ENCODE measurements at regions not wholly inside any gene's neighbourhood (a gene's known extent, or its start where the extent isn't known, plus 50 kb on each side); places are given as distances from the start of the nearest gene placed in this dataset.
"Not testable (repeated sequence)": the region's sequence is repeated elsewhere in the genome, so short reads cannot be mapped to it uniquely, and the experiment has no call there.

GRCh38 chr9:107768224-107768623, 278.7 kb upstream of the KLF4 start:
- TF ChIP-seq POLR2AphosphoS5 (IDR thresholded peaks at IDR 0.05; ENCODE audit: insufficient read depth in 1 of 2, low read depth in 1 of 2) (peak; percentile 41 to 63), POLR2A (IDR thresholded peaks at IDR 0.05) (no peak), CTCF (IDR thresholded peaks at IDR 0.05) (no peak)
- no peak for DNase-seq (ENCODE audit: extremely low spot score in 2 of 2)
- Histone ChIP-seq H3K4me3 (no peak overlapping the region), H3K27me3 (no peaks in the 10 kb centered on the region), H3K36me3 (no peaks in the 10 kb centered on the region), H3K9me3 (no peaks in the 10 kb centered on the region), H3K27ac (no peak overlapping the region), H3K4me1 (no peaks in the 10 kb centered on the region)
- intact Hi-C loops (cut with DNase I): no loop called here

GRCh38 chr9:107767711-107768110, 278.1 kb upstream of the KLF4 start:
- Histone ChIP-seq H3K36me3 (no peaks in the 10 kb centered on the region), H3K4me3 (no peak overlapping the region), H3K4me1 (no peaks in the 10 kb centered on the region), H3K27ac (no peak overlapping the region), H3K27me3 (no peaks in the 10 kb centered on the region), H3K9me3 (no peaks in the 10 kb centered on the region)
- intact Hi-C loops (cut with DNase I): no loop called here
- TF ChIP-seq POLR2A (IDR thresholded peaks at IDR 0.05) (no peak), POLR2AphosphoS5 (IDR thresholded peaks at IDR 0.05; ENCODE audit: insufficient read depth in 1 of 2, low read depth in 1 of 2) (no peak), CTCF (IDR thresholded peaks at IDR 0.05) (no peak)
- no peak for DNase-seq (ENCODE audit: extremely low spot score in 2 of 2)

- H3K27ac ChIP-seq; H3K4me1 ChIP-seq; DNase-seq (ENCODE audit: extremely low spot score in 2 of 2); intact Hi-C loops (cut with DNase I); H3K4me3 ChIP-seq; H3K36me3 ChIP-seq; H3K9me3 ChIP-seq; H3K27me3 ChIP-seq: not testable (repeated sequence)
These were observed 273.9 kb upstream of the KLF4 start for GRCh38 chr9:107763469-107763868.

GRCh38 chr9:107761307-107761706, 271.7 kb upstream of the KLF4 start:
- H3K36me3 ChIP-seq: no peaks in the 10 kb centered on the region
- H3K9me3 ChIP-seq: no peaks in the 10 kb centered on the region
- TF ChIP-seq CTCF (IDR thresholded peaks at IDR 0.05) (no peak), POLR2A (IDR thresholded peaks at IDR 0.05) (no peak)
- intact Hi-C loops (cut with DNase I): no loop called here
- no peak for DNase-seq (ENCODE audit: extremely low spot score in 2 of 2)
- H3K27me3 ChIP-seq: no peaks in the 10 kb centered on the region
- no peaks in the 10 kb centered on the region for H3K4me1 ChIP-seq
- H3K27ac ChIP-seq: no peak overlapping the region
- no peak overlapping the region for H3K4me3 ChIP-seq

- H3K36me3 ChIP-seq: no peaks in the 10 kb centered on the region
- H3K27ac ChIP-seq: no peak overlapping the region
- intact Hi-C loops (cut with DNase I): no loop called here
- H3K27me3 ChIP-seq: no peaks in the 10 kb centered on the region
- no peak for DNase-seq (ENCODE audit: extremely low spot score in 2 of 2)
- TF ChIP-seq POLR2A (IDR thresholded peaks at IDR 0.05) (no peak), CTCF (IDR thresholded peaks at IDR 0.05) (no peak), POLR2AphosphoS5 (IDR thresholded peaks at IDR 0.05; ENCODE audit: insufficient read depth in 1 of 2, low read depth in 1 of 2) (no peak)
- H3K4me3 ChIP-seq: no peak overlapping the region
- no peaks in the 10 kb centered on the region for H3K4me1 ChIP-seq
- H3K9me3 ChIP-seq: no peaks in the 10 kb centered on the region
These were observed 271.1 kb upstream of the KLF4 start for GRCh38 chr9:107760469-107761242.

Data from vagina (tissue), 2 donors.